ENCODE measurements at regions not wholly inside any gene's neighbourhood (a gene's known extent, or its start where the extent isn't known, plus 50 kb on each side); places are given as distances from the start of the nearest gene placed in this dataset.

DNA sequence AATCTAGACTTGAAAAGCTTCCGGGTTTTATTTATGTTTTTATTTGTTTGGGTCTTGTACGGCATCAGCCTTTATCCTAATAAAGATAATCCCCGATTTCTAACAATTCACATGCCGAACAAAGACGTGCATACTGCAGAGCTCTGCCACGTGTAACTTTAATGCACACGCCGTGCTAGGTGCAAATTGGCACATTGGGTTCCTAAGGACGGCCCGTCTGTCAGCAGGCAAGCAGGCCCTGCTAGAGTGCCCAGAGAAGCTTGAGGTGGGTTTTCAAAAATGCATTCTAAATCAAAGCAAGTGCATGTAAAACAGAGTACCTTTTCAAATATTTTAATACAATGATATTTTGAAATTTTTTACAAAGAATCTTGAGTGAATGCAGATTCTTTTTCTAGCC lies 806.4 kb upstream of the POU3F3 start:
- TF ChIP-seq EGR1 (IDR thresholded peaks at IDR 0.05) (no peak), USF1 (IDR thresholded peaks at IDR 0.05) (no peak), TEAD4 (IDR thresholded peaks at IDR 0.05) (no peak), YY1 (IDR thresholded peaks at IDR 0.05; ENCODE audit: low read depth) (no peak), ZBTB7A (IDR thresholded peaks at IDR 0.05; ENCODE audit: low read depth) (no peak), RAD21 (IDR thresholded peaks at IDR 0.05; ENCODE audit: low read depth) (no peak), CEBPB (IDR thresholded peaks at IDR 0.05) (no peak), TAF1 (IDR thresholded peaks at IDR 0.05; ENCODE audit: low read depth) (no peak), CREB1 (IDR thresholded peaks at IDR 0.05; ENCODE audit: low read depth) (no peak), EP300 (IDR thresholded peaks at IDR 0.05; ENCODE audit: borderline replicate concordance) (no peak)

DNA sequence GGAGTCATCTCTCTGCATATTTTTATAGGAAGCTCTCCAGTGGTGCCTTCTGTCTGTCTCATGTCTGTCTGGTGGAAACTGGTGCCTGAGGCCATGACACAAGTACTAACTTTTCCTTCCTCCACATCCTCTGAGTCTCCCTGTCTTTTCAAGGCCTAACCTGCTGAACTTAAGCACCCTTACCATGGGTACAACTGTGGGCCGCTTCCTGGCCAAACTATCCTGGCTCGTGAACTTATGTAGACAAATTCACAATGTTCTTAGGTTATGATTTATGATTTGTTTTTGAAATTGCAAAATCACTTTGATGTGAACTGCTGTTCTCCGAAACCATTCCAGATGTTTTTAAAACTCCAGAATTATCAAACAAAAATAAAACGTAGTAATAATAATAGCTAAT lies 804.5 kb upstream of the POU3F3 start:
- TF ChIP-seq USF1 (IDR thresholded peaks at IDR 0.05) = no peak
- no peak for TF ChIP-seq FOXM1 (IDR thresholded peaks at IDR 0.05; ENCODE audit: borderline replicate concordance, low read depth)
- TF ChIP-seq YY1 (IDR thresholded peaks at IDR 0.05; ENCODE audit: low read depth) = no peak
- no peak for TF ChIP-seq NFIC (IDR thresholded peaks at IDR 0.05)
- TF ChIP-seq CREB1 (IDR thresholded peaks at IDR 0.05; ENCODE audit: low read depth) = no peak
- TF ChIP-seq RAD21 (IDR thresholded peaks at IDR 0.05; ENCODE audit: low read depth) = no peak

DNA sequence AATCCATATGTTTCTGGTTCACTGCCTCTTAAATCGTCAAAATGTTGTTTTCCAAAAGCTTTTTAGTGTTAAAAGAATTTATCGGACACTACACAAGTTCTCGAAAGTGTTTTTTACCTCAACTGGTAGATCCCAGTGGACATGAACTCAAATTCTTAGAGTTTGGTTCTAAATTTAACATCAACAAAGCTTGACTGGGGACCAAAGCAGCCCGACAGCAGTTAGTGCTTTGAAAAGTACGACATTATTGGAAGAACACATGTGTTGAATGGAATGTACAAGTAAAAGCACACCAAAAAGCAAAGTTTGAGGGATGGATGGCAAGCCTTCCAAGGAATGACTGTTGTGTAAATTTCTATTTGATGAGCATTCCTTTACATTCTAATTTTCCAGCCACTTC lies 803.9 kb upstream of the POU3F3 start:
- no peak for TF ChIP-seq RAD21 (IDR thresholded peaks at IDR 0.05; ENCODE audit: low read depth)
- TF ChIP-seq MAX (IDR thresholded peaks at IDR 0.05) = no peak
- no peak for TF ChIP-seq YY1 (IDR thresholded peaks at IDR 0.05; ENCODE audit: low read depth)
- TF ChIP-seq, protein P1, sequence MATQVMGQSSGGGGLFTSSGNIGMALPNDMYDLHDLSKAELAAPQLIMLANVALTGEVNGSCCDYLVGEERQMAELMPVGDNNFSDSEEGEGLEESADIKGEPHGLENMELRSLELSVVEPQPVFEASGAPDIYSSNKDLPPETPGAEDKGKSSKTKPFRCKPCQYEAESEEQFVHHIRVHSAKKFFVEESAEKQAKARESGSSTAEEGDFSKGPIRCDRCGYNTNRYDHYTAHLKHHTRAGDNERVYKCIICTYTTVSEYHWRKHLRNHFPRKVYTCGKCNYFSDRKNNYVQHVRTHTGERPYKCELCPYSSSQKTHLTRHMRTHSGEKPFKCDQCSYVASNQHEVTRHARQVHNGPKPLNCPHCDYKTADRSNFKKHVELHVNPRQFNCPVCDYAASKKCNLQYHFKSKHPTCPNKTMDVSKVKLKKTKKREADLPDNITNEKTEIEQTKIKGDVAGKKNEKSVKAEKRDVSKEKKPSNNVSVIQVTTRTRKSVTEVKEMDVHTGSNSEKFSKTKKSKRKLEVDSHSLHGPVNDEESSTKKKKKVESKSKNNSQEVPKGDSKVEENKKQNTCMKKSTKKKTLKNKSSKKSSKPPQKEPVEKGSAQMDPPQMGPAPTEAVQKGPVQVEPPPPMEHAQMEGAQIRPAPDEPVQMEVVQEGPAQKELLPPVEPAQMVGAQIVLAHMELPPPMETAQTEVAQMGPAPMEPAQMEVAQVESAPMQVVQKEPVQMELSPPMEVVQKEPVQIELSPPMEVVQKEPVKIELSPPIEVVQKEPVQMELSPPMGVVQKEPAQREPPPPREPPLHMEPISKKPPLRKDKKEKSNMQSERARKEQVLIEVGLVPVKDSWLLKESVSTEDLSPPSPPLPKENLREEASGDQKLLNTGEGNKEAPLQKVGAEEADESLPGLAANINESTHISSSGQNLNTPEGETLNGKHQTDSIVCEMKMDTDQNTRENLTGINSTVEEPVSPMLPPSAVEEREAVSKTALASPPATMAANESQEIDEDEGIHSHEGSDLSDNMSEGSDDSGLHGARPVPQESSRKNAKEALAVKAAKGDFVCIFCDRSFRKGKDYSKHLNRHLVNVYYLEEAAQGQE (IDR thresholded peaks at IDR 0.05; ENCODE audit: low read depth) = no peak
- no peak for TF ChIP-seq EGR1 (IDR thresholded peaks at IDR 0.05)
- no peak for TF ChIP-seq ZBTB7A (IDR thresholded peaks at IDR 0.05; ENCODE audit: low read depth)
- no peak for TF ChIP-seq CREB1 (IDR thresholded peaks at IDR 0.05; ENCODE audit: low read depth)
- no peak for TF ChIP-seq TCF12 (IDR thresholded peaks at IDR 0.05; ENCODE audit: low read depth)
- no peak for TF ChIP-seq TEAD4 (IDR thresholded peaks at IDR 0.05)
- no peak for TF ChIP-seq TAF1 (IDR thresholded peaks at IDR 0.05; ENCODE audit: low read depth)
- TF ChIP-seq USF1 (IDR thresholded peaks at IDR 0.05) = no peak
- TF ChIP-seq FOXM1 (IDR thresholded peaks at IDR 0.05; ENCODE audit: borderline replicate concordance, low read depth) = no peak

DNA sequence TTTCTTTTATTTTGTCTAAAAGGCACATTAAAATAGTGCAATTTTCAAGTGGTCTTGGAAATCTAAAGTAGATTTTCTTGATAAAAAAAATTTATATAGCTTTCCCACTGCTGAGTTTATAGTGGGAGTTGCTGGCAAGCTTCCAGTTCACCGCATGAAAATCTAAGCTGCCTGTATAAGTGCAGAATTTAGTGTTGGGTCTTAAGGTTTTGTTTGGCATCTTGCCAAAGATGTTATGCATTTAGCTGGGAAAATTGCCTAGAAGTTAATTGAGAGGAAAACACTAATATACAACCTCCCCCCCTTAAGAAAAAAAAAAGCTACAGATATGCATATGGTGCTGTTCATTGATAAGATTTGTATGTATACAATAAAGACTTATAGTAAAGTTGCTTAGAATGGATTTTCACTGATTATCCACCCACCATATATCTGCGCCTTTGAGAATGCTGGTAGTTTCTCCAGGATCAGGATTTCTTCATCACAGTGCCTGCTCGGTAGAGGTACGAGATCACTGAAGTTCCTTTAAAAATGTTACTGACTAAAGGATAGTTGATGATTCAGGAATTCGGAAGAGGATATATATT lies 803.2 kb upstream of the POU3F3 start:
- no peak for TF ChIP-seq USF1 (IDR thresholded peaks at IDR 0.05)
- TF ChIP-seq EGR1 (IDR thresholded peaks at IDR 0.05) = no peak
- 0 out of 2 replicates have a peak, but pooled peaks have one; percentile 18 for TF ChIP-seq TEAD4 (IDR thresholded peaks at IDR 0.05)
- no peak for TF ChIP-seq MAX (IDR thresholded peaks at IDR 0.05)
- TF ChIP-seq CEBPB (IDR thresholded peaks at IDR 0.05) = no peak
- TF ChIP-seq NFIC (IDR thresholded peaks at IDR 0.05) = peak; percentile 92
- no peak for TF ChIP-seq YY1 (IDR thresholded peaks at IDR 0.05; ENCODE audit: low read depth)
- TF ChIP-seq, protein P1 (IDR thresholded peaks at IDR 0.05; ENCODE audit: low read depth) = no peak
- no peak for TF ChIP-seq RAD21 (IDR thresholded peaks at IDR 0.05; ENCODE audit: low read depth)
- no peak for TF ChIP-seq FOXM1 (IDR thresholded peaks at IDR 0.05; ENCODE audit: borderline replicate concordance, low read depth)
- TF ChIP-seq CREB1 (IDR thresholded peaks at IDR 0.05; ENCODE audit: low read depth) = no peak

GRCh38 chr2:104051766-104052165 lies 802.1 kb upstream of the POU3F3 start:
- TF ChIP-seq USF1 (IDR thresholded peaks at IDR 0.05) = no peak
- no peak for TF ChIP-seq TEAD4 (IDR thresholded peaks at IDR 0.05)
- TF ChIP-seq YY1 (IDR thresholded peaks at IDR 0.05; ENCODE audit: low read depth) = no peak
